H1 (cell line): ENCODE measurements at regions not wholly inside any gene's neighbourhood (a gene's known extent, or its start where the extent isn't known, plus 50 kb on each side); places are given as distances from the start of the nearest gene placed in this dataset.

Experiments used
- CTCF ChIA-PET: fragments of 300-600 bp; sonication (Branson Sonifier 250); formaldehyde crosslinking; loops from one replicate; lab custom pipeline; 2021; ENCODE audit not compliant: partially characterized antibody; lab: Charles Lee
- POLR2A ChIA-PET: fragments of 300-600 bp; sonication (Branson Sonifier 250); formaldehyde crosslinking; loops from one replicate; lab custom pipeline; 2021; ENCODE audit warnings: inconsistent platforms; ENCODE audit not compliant: partially characterized antibody; lab: Charles Lee
- DNase-seq, 2 experiments: peaks; one replicate each; pipeline versions ENCODE4 v3.0.0 to v3.0.0-alpha.2; 2010 to 2022; ENCODE audit warnings: low spot score in 2 of 2, low read depth in 1 of 2, mixed read lengths in 1 of 2
- FAIRE-seq: peaks from 2 replicates; lab custom pipeline; 2011; peaks lifted over from hg19 to GRCh38; lab: Jason Lieb, UNC
- H2AFZ ChIP-seq: 2 replicates; pipeline ENCODE4 v1.8.1; 2012; ENCODE audit warnings: low read length, inconsistent platforms
- H2AK5ac ChIP-seq: 2 replicates; pipeline ENCODE4 v1.6.1; 2013; ENCODE audit warnings: low read depth, low read length
- H2BK120ac ChIP-seq: replicated peaks from 2 replicates; pipeline ENCODE3; 2013; ENCODE audit warnings: low read depth, low read length, inconsistent platforms
- H2BK12ac ChIP-seq: 2 replicates; pipeline ENCODE4 v1.6.1; 2013; ENCODE audit warnings: low read depth, low read length
- H2BK15ac ChIP-seq: 2 replicates; pipeline ENCODE4 v1.6.1; 2013; ENCODE audit warnings: low read length
- H2BK20ac ChIP-seq: 2 replicates; pipeline ENCODE4 v1.6.1; 2013; ENCODE audit warnings: low read length
- H2BK5ac ChIP-seq: 2 replicates; pipeline ENCODE4 v1.6.1; 2013; ENCODE audit warnings: low read depth, low read length
- H3K14ac ChIP-seq: 2 replicates; pipeline ENCODE4 v1.6.1; 2013; ENCODE audit warnings: inconsistent platforms; ENCODE audit not compliant: insufficient read length
- H3K18ac ChIP-seq: 2 replicates; pipeline ENCODE4 v1.6.1; 2013; ENCODE audit warnings: low read length; ENCODE audit errors: extremely low read depth
- H3K23ac ChIP-seq: 2 replicates; pipeline ENCODE4 v1.6.1; 2013; ENCODE audit warnings: inconsistent platforms; ENCODE audit not compliant: insufficient read length
- H3K23me2 ChIP-seq: 2 replicates; pipeline ENCODE4 v1.6.1; 2013; ENCODE audit warnings: low read depth, low read length
- H3K27ac ChIP-seq: 2 replicates; pipeline ENCODE4 v1.6.1; 2011; ENCODE audit warnings: low read depth, low read length, inconsistent platforms
- H3K27me3 ChIP-seq, 4 experiments: replicated peaks in 1 of 4; 1 replicate in 1 of 4; 2 replicates in 3 of 4; pipeline versions ENCODE4 v1.6.1 to v1.8.1; 2011 to 2013; ENCODE audit warnings: low read length in 3 of 4, mild to moderate bottlenecking in 3 of 4, inconsistent platforms in 2 of 4, mixed read lengths in 2 of 4, moderate library complexity in 1 of 4; ENCODE audit not compliant: control insufficient read depth in 3 of 4, insufficient read depth in 3 of 4; ENCODE audit errors: extremely low read depth in 1 of 4
- H3K36me3 ChIP-seq, 4 experiments: 2 replicates each; pipeline versions ENCODE4 v1.6.1 to v1.8.1; 2011 to 2013; ENCODE audit warnings: mild to moderate bottlenecking in 4 of 4, low read length in 3 of 4, moderate library complexity in 2 of 4, control low read depth in 1 of 4, inconsistent platforms in 1 of 4; ENCODE audit not compliant: insufficient read depth in 4 of 4, control insufficient read depth in 2 of 4
- H3K4ac ChIP-seq: replicated peaks from 2 replicates; pipeline ENCODE3; 2013; ENCODE audit warnings: low read length, low read depth, mixed read lengths, inconsistent platforms; ENCODE audit not compliant: insufficient read length
- H3K4me1 ChIP-seq, 4 experiments: replicated peaks in 1 of 4; 1 replicate in 1 of 4; 2 replicates in 3 of 4; pipeline versions ENCODE4 v1.6.1 to v1.8.1; 2011 to 2013; ENCODE audit warnings: low read length in 3 of 4, inconsistent platforms in 2 of 4, mixed read lengths in 1 of 4; ENCODE audit not compliant: insufficient read depth in 4 of 4, control insufficient read depth in 3 of 4
- H3K4me2 ChIP-seq, 2 experiments: 2 replicates each; pipeline versions ENCODE4 v1.6.1 to v1.8.1; 2011 to 2013; ENCODE audit warnings: low read depth in 2 of 2, low read length in 2 of 2, control low read depth in 1 of 2, inconsistent platforms in 1 of 2, mild to moderate bottlenecking in 1 of 2; ENCODE audit not compliant: insufficient read depth in 1 of 2
- H3K4me3 ChIP-seq, 4 experiments: fragments of 200-600, 300-600 bp in 1 of 4; sonication (generic), shearing (Covaris generic), sonication (Bioruptor Twin) in 1 of 4; 2 replicates each; pipeline versions ENCODE4 v1.5.1 to v1.8.1; 2011 to 2016; ENCODE audit warnings: low read length in 4 of 4, low read depth in 3 of 4, control low read depth in 2 of 4, inconsistent platforms in 2 of 4, mild to moderate bottlenecking in 2 of 4, mixed read lengths in 1 of 4, moderate library complexity in 1 of 4; ENCODE audit not compliant: insufficient read depth in 2 of 4; ENCODE audit errors: extremely low read depth in 1 of 4
- H3K56ac ChIP-seq: replicated peaks from 2 replicates; pipeline ENCODE3; 2013; ENCODE audit warnings: low read depth, mild to moderate bottlenecking, mixed read lengths, low read length, inconsistent platforms; ENCODE audit not compliant: insufficient read length
- H3K79me1 ChIP-seq: 2 replicates; pipeline ENCODE4 v1.6.1; 2013; ENCODE audit warnings: low read depth, low read length, control low read depth
- H3K79me2 ChIP-seq, 2 experiments: 2 replicates each; pipeline versions ENCODE4 v1.6.1 to v1.8.1; 2012 to 2013; ENCODE audit warnings: low read length in 2 of 2, mild to moderate bottlenecking in 2 of 2, inconsistent platforms in 1 of 2; ENCODE audit not compliant: insufficient read depth in 2 of 2, control insufficient read depth in 1 of 2
- H3K9ac ChIP-seq, 4 experiments: replicated peaks in 1 of 4; 1 replicate in 1 of 4; 2 replicates in 3 of 4; pipeline versions ENCODE4 v1.6.1 to v1.8.1; 2011 to 2013; ENCODE audit warnings: low read depth in 3 of 4, low read length in 3 of 4, control low read depth in 2 of 4, mild to moderate bottlenecking in 2 of 4, moderate library complexity in 2 of 4, inconsistent platforms in 1 of 4; ENCODE audit errors: extremely low read depth in 1 of 4
- H3K9me3 ChIP-seq, 2 experiments: 2 replicates each; pipeline versions ENCODE4 v1.6.1 to v1.8.1; 2012 to 2013; ENCODE audit warnings: mild to moderate bottlenecking in 2 of 2, moderate library complexity in 2 of 2, control low read depth in 1 of 2, inconsistent platforms in 1 of 2, low read depth in 1 of 2, low read length in 1 of 2, mixed read lengths in 1 of 2; ENCODE audit not compliant: insufficient read depth in 2 of 2
- H4K20me1 ChIP-seq, 2 experiments: replicated peaks in 1 of 2; 2 replicates each; pipeline versions ENCODE3 to v1.8.1; 2011 to 2013; ENCODE audit warnings: inconsistent platforms in 2 of 2, low read length in 2 of 2, mild to moderate bottlenecking in 1 of 2; ENCODE audit not compliant: insufficient read depth in 2 of 2, control insufficient read depth in 1 of 2
- H4K5ac ChIP-seq: 2 replicates; pipeline ENCODE4 v1.6.1; 2013; ENCODE audit warnings: low read length, low read depth, mixed read lengths, inconsistent platforms; ENCODE audit not compliant: insufficient read length
- H4K8ac ChIP-seq: 2 replicates; pipeline ENCODE4 v1.8.0; 2013; ENCODE audit warnings: mild to moderate bottlenecking, moderate library complexity, low read length, inconsistent platforms; ENCODE audit not compliant: insufficient read depth; ENCODE audit errors: extremely low read depth
- H4K91ac ChIP-seq: replicated peaks from 2 replicates; pipeline ENCODE3; 2013; ENCODE audit warnings: low read length, mixed read lengths, inconsistent platforms; ENCODE audit not compliant: insufficient read length
- CTCF ChIP-seq, 3 experiments: IDR thresholded peaks; 1 replicate in 2 of 3; 2 replicates in 1 of 3; pipeline versions ENCODE4 v1.5.1 to v1.6.1; 2011; ENCODE audit warnings: low read length in 3 of 3, mild to moderate bottlenecking in 3 of 3, inconsistent platforms in 2 of 3, low read depth in 1 of 3, moderate library complexity in 1 of 3; ENCODE audit not compliant: insufficient read depth in 1 of 3; ENCODE audit errors: control extremely low read depth in 1 of 3
- WGBS, 2 experiments: shearing (Covaris generic) in 1 of 2; methylation state at CpG; one replicate each; pipeline versions ENCODE4 v1.1.6 to v1.1.7; 2013 to 2015; ENCODE audit warnings: low lambda C conversion rate in 2 of 2, mixed read lengths in 2 of 2, inconsistent platforms in 1 of 2, low coverage in 1 of 2, missing lambda C conversion rate in 1 of 2; ENCODE audit not compliant: insufficient replicate concordance in 2 of 2, insufficient coverage in 1 of 2, insufficient read length in 1 of 2; ENCODE audit errors: extremely low coverage in 1 of 2, missing lambda C conversion rate in 1 of 2; 5-methylcytosine and 5-hydroxymethylcytosine counted together

DNA sequence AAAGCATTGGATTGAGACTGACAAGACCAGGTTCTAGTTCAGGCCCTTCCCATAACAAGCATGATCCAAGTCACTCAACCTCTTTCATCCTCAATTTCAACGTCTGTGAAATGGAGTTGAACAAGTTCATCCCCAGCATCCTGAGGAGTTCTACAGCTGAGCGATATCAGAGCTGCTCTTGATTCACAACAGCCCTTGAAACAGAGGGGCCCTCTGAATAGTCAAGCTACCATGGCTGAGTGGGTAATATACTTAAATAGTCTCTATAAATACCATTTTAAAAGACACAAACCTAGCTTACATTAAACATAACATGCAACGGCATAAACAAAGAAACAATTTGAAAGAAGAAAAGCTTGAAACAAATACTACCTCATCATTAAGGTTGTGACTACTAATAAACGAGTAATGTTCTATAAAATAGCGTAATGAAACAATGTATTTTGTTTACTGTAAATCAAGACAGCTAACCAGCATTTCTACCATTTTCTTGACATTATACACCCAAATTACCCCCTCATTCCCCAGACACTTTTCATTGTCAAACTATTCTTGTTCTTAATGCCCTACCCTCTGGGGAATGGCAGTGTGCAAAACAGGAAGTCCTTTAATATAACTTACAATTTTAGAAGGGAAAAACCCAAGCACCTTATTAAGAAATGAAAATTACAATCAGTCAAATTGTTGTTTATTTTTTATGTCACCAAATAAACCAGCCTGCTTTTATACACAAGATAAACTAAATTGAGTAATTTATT is 202.3 kb downstream of the PARM1 start:
- no peaks in the 10 kb centered on the region for H4K20me1 ChIP-seq
- H2BK5ac ChIP-seq: no peak overlapping the region
- FAIRE-seq (no peak), DNase-seq (no peak)
- H2BK120ac ChIP-seq: no peak overlapping the region
- H4K8ac ChIP-seq: no peak overlapping the region
- no peak overlapping the region for H3K27ac ChIP-seq
- WGBS, 2 experiments: 92% methylated on average over 5 of the region's 5 CpGs; no CpG with 5 or more reads in 1 of the 2 experiments
- no peaks in the 10 kb centered on the region for H3K36me3 ChIP-seq
- no peak overlapping the region for H3K56ac ChIP-seq
- no peak overlapping the region for H2AK5ac ChIP-seq
- H3K4me3 ChIP-seq: no peak overlapping the region
- H4K91ac ChIP-seq: no peak overlapping the region
- H4K5ac ChIP-seq: no peak overlapping the region
- no peaks in the 10 kb centered on the region for H3K9me3 ChIP-seq
- H3K27me3 ChIP-seq: no peaks in the 10 kb centered on the region
- no peaks in the 10 kb centered on the region for H3K79me2 ChIP-seq
- no peaks in the 10 kb centered on the region for H3K4me1 ChIP-seq
- no peak overlapping the region for H2BK20ac ChIP-seq
- no peak overlapping the region for H3K9ac ChIP-seq
- no peaks in the 10 kb centered on the region for H3K79me1 ChIP-seq
- no peak overlapping the region for H3K4me2 ChIP-seq
- H3K23me2 ChIP-seq: 0 out of 2 replicates have a peak, but pooled peaks cover 2% of the 10 kb centered on the region
- H3K23ac ChIP-seq: no peak overlapping the region
- no peak overlapping the region for H2BK15ac ChIP-seq
- no peak overlapping the region for H2AFZ ChIP-seq
- no peak overlapping the region for H3K18ac ChIP-seq
- no peak overlapping the region for H3K14ac ChIP-seq
- ChIA-PET CTCF (interaction anchor here (1.2 kb wide), 1 partner anchor 154 kb away, joined by 5 read pairs; no protein-coding TSS in a partner anchor), POLR2A (no interaction called here)
- no peak overlapping the region for H2BK12ac ChIP-seq
- H3K4ac ChIP-seq: no peak overlapping the region
- TF ChIP-seq CTCF (IDR thresholded peaks at IDR 0.05; ENCODE audit: control extremely low read depth in 1 of 3, insufficient read depth in 1 of 3, low read depth in 1 of 3, low read length in 3 of 3): no peak
